ENCODE measurements at regions not wholly inside any gene's neighbourhood (a gene's known extent, or its start where the extent isn't known, plus 50 kb on each side); places are given as distances from the start of the nearest gene placed in this dataset.

DNA sequence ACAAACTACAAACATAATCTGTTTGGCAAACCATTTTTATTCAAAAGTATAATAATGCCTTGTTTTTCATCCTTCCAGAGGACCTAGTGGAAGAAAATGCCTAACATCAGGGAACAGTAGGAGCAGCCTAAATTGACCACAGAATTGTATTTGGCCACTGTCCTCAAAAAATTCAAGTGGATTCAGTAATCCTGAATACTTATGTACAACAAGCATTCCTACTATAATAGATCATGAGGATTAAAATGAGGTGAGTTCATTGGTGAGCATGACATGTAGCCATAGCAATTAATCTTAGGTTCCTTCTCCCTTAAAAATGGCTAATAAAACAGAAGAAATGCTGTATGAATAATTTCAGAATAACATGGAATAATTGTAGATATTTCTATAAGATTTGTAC lies 209.3 kb downstream of the DAD1 start:
- intact Hi-C loops (cut with micrococcal nuclease; ENCODE audit: unreplicated experiment) (loop anchor here (5.0 to 10.0 kb wide), 2 partner anchors 257 to 275 kb away; no protein-coding TSS in a partner anchor), in situ Hi-C loops (cut with HindIII; ENCODE audit: extremely low pct_ligation_motif_present, low pct_unique_long_range_greater_than_20kb) (loop anchor here (5.0 to 10.0 kb wide), 2 partner anchors 62 to 215 kb away; no protein-coding TSS in a partner anchor)
- Histone ChIP-seq H2AFZ (ENCODE audit: low read length) (no peak overlapping the region), H3K79me2 (ENCODE audit: insufficient read depth, low read length) (no peaks in the 10 kb centered on the region), H3K4me1 (ENCODE audit: insufficient read depth, low read length) (no peaks in the 10 kb centered on the region), H3K4me3 (replicated peaks in 1 of 3; ENCODE audit: insufficient read depth in 1 of 3, low read depth in 2 of 3, low read length in 3 of 3) (no peak overlapping the region), H3K27me3 (ENCODE audit: control insufficient read depth in 1 of 2, insufficient read depth in 2 of 2, low read length in 2 of 2) (peaks cover 1 to 6% of the 10 kb centered on the region in 2 experiments; a peak in 2 of 5 replicates), H3K9me3 (ENCODE audit: low read length) (no peaks in the 10 kb centered on the region), H3K9ac (ENCODE audit: insufficient read depth, low read depth, low read length) (no peak overlapping the region), H3K36me3 (replicated peaks in 1 of 2; ENCODE audit: control insufficient read depth in 1 of 2, insufficient read depth in 2 of 2, low read length in 2 of 2) (no peaks in the 10 kb centered on the region), H3K4me2 (ENCODE audit: low read depth, low read length) (no peak overlapping the region), H4K20me1 (ENCODE audit: insufficient read depth, low read length) (no peaks in the 10 kb centered on the region), H3K27ac (ENCODE audit: extremely low read length, insufficient read depth, low read length) (no peak overlapping the region)
- DNase-seq (ENCODE audit: low spot score) (no peak), ATAC-seq (no peak), FAIRE-seq (no peak)
- no peak for TF ChIP-seq RFXANK (CRISPR knock-in tag; IDR thresholded peaks at IDR 0.05)
- no peak for TF ChIP-seq FOXK1 (CRISPR knock-in tag; IDR thresholded peaks at IDR 0.05; ENCODE audit: borderline replicate concordance, low read depth)
- TF ChIP-seq MAFG (CRISPR knock-in tag; IDR thresholded peaks at IDR 0.05), result no peak
- TF ChIP-seq KAT2B (IDR thresholded peaks at IDR 0.05; ENCODE audit: borderline replicate concordance, low read depth, low read length), result no peak
- no peak for TF ChIP-seq ZNF615 (CRISPR knock-in tag; IDR thresholded peaks at IDR 0.05; ENCODE audit: borderline replicate concordance)
- TF ChIP-seq SMC3 (IDR thresholded peaks at IDR 0.05; ENCODE audit: low read length), result no peak
- TF ChIP-seq ZNF777 (CRISPR knock-in tag; IDR thresholded peaks at IDR 0.05), result no peak
- no peak for TF ChIP-seq ATF4 (CRISPR knock-in tag; IDR thresholded peaks at IDR 0.05)
- no peak for TF ChIP-seq ZNF800 (CRISPR knock-in tag; IDR thresholded peaks at IDR 0.05)
- TF ChIP-seq ONECUT2 (CRISPR knock-in tag; IDR thresholded peaks at IDR 0.05), result no peak
- no peak for TF ChIP-seq ZNF333 (CRISPR knock-in tag; IDR thresholded peaks at IDR 0.05; ENCODE audit: borderline replicate concordance)
- TF ChIP-seq ZNF501 (CRISPR knock-in tag; IDR thresholded peaks at IDR 0.05), result no peak
- TF ChIP-seq FOXC1 (CRISPR knock-in tag; IDR thresholded peaks at IDR 0.05; ENCODE audit: borderline replicate concordance), result no peak
- no peak for TF ChIP-seq PHF5A (CRISPR knock-in tag; IDR thresholded peaks at IDR 0.05; ENCODE audit: low read depth, unreplicated experiment)
- TF ChIP-seq ATF7 (IDR thresholded peaks at IDR 0.05), result no peak
- no peak for TF ChIP-seq ATF7 (CRISPR knock-in tag; IDR thresholded peaks at IDR 0.05)
- no peak for TF ChIP-seq SNAPC5 (CRISPR knock-in tag; IDR thresholded peaks at IDR 0.05; ENCODE audit: borderline replicate concordance)
- TF ChIP-seq LCORL (IDR thresholded peaks at IDR 0.05), result no peak
- no peak for TF ChIP-seq LCORL (CRISPR knock-in tag; IDR thresholded peaks at IDR 0.05)
- TF ChIP-seq, protein P1, sequence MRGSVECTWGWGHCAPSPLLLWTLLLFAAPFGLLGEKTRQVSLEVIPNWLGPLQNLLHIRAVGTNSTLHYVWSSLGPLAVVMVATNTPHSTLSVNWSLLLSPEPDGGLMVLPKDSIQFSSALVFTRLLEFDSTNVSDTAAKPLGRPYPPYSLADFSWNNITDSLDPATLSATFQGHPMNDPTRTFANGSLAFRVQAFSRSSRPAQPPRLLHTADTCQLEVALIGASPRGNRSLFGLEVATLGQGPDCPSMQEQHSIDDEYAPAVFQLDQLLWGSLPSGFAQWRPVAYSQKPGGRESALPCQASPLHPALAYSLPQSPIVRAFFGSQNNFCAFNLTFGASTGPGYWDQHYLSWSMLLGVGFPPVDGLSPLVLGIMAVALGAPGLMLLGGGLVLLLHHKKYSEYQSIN (CRISPR knock-in tag; IDR thresholded peaks at IDR 0.05; ENCODE audit: borderline replicate concordance), result no peak
- CTCF ChIA-PET (ENCODE audit: low intra/inter-chr PET ratio, low total read pairs), result no interaction called here
- no TSS peak for BruUV-seq (replicated peaks)
- POLR2A ChIA-PET, result no interaction called here

Data from HepG2 (cell line).